Activated CD8-positive, alpha-beta memory T cell treated with anti-CD3 and anti-CD28 coated beads, Interleukin-2, amount 10 ng/mL, durations not matched to agents 7 days and 5 days (primary cell): ENCODE measurements at regions not wholly inside any gene's neighbourhood (a gene's known extent, or its start where the extent isn't known, plus 50 kb on each side); places are given as distances from the start of the nearest gene placed in this dataset.

Source experiments
- ATAC-seq: fragments of 150-1000 bp; cut with Tn5 transposase; one replicate; pipeline ENCODE4 v1.10.0; 2021; ENCODE audit warnings: moderate library complexity
- CTCF ChIA-PET: fragments of 350-600 bp; sonication (Branson Sonifier 250); formaldehyde crosslinking; loops from one replicate; lab custom pipeline; 2021; ENCODE audit warnings: antibody characterized with exemption; lab: Charles Lee
- DNase-seq: peaks from one replicate; pipeline ENCODE4 v3.0.0-alpha.2; 2020
- H3K27ac Mint-ChIP-seq: one replicate; pipeline ENCODE4 v1.8.0; 2021; ENCODE audit warnings: mild to moderate bottlenecking, mixed read lengths
- H3K27me3 Mint-ChIP-seq: one replicate; pipeline ENCODE4 v1.8.0; 2021; ENCODE audit warnings: mixed read lengths
- H3K36me3 Mint-ChIP-seq: one replicate; pipeline ENCODE4 v1.8.0; 2021; ENCODE audit warnings: mild to moderate bottlenecking, mixed read lengths
- H3K4me1 Mint-ChIP-seq: one replicate; pipeline ENCODE4 v1.8.0; 2021; ENCODE audit warnings: mixed read lengths
- H3K4me3 Mint-ChIP-seq: one replicate; pipeline ENCODE4 v1.8.0; 2021; ENCODE audit warnings: mild to moderate bottlenecking, moderate library complexity, mixed read lengths
- H3K9me3 Mint-ChIP-seq: one replicate; pipeline ENCODE4 v1.8.0; 2022; ENCODE audit warnings: low read depth, mixed read lengths

DNA sequence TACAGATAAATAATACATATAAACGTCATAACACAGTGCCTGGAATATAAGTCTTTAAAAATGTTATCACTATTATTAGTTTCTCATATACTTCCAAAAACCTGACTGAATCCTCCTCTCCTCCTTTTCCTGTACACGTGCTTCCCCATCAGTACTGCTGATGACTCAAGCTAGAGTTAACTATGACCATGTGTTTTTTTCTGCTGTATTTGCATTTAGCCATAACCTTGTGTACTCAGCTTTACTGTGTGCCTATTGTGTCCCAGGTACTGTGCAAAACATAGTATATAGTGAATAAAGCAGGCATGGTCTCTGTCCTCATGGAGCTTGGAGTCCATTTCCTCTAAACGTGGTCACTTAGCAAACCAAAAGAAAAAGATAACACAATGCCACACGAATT, 56.5 kb upstream of the ARHGAP32 start:
- H3K9me3 Mint-ChIP-seq = no peaks in the 10 kb centered on the region
- no peaks in the 10 kb centered on the region for H3K36me3 Mint-ChIP-seq
- H3K27me3 Mint-ChIP-seq = no peaks in the 10 kb centered on the region
- no peak overlapping the region for H3K27ac Mint-ChIP-seq
- ATAC-seq (no peak), DNase-seq (no peak)
- CTCF ChIA-PET = no interaction called here
- peaks cover 4% of the 10 kb centered on the region for H3K4me1 Mint-ChIP-seq
- no peak overlapping the region for H3K4me3 Mint-ChIP-seq

DNA sequence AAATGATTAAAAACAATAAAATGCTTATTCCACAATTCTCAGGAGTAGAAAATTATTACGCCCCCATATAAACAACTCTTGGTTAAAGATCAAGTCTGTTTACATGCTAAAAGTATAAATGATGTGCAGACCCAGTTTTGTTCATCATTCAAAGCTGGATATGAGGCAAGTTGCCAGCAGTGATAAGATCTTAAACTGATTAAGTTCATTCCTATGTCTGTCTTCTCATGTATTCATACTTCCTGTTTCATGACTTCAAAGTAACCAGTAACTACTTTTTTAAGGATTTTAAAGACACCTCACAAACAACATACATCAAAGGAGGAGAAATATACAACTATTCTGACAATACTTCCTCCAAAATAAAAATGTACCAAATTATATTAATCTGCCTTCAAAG, 55.0 kb upstream of the ARHGAP32 start:
- Mint-ChIP-seq H3K36me3 (no peaks in the 10 kb centered on the region), H3K4me3 (no peak overlapping the region), H3K9me3 (no peaks in the 10 kb centered on the region), H3K27ac (no peak overlapping the region), H3K4me1 (peaks cover 4% of the 10 kb centered on the region), H3K27me3 (no peaks in the 10 kb centered on the region)
- DNase-seq (no peak), ATAC-seq (no peak)
- CTCF ChIA-PET = no interaction called here

GRCh38 chr11:129242855-129243254, 50.7 kb upstream of the ARHGAP32 start:
- ATAC-seq (no peak), DNase-seq (no peak)
- Mint-ChIP-seq H3K36me3 (no peaks in the 10 kb centered on the region), H3K4me1 (peaks cover 3% of the 10 kb centered on the region), H3K4me3 (no peak overlapping the region), H3K27me3 (no peaks in the 10 kb centered on the region), H3K27ac (no peak overlapping the region), H3K9me3 (no peaks in the 10 kb centered on the region)
- CTCF ChIA-PET = no interaction called here
